ENCODE measurements at regions not wholly inside any gene's neighbourhood (a gene's known extent, or its start where the extent isn't known, plus 50 kb on each side); places are given as distances from the start of the nearest gene placed in this dataset.

GRCh38 chr16:80408014-80408413 lies 132.8 kb upstream of the DYNLRB2 start:
- DNase-seq (ENCODE audit: low read depth), result no peak
- H3K4me3 ChIP-seq (ENCODE audit: low read depth, low read length), result no peak overlapping the region
- TF ChIP-seq CTCF (conservative IDR thresholded peaks at IDR 0.05; ENCODE audit: low read depth, low read length), result no peak

- no peak overlapping the region for H3K4me3 ChIP-seq (ENCODE audit: low read depth, low read length)
- no peak for DNase-seq (ENCODE audit: low read depth)
- TF ChIP-seq CTCF (conservative IDR thresholded peaks at IDR 0.05; ENCODE audit: low read depth, low read length), result no peak
These were observed 133.4 kb upstream of the DYNLRB2 start for GRCh38 chr16:80407265-80407987.

DNA sequence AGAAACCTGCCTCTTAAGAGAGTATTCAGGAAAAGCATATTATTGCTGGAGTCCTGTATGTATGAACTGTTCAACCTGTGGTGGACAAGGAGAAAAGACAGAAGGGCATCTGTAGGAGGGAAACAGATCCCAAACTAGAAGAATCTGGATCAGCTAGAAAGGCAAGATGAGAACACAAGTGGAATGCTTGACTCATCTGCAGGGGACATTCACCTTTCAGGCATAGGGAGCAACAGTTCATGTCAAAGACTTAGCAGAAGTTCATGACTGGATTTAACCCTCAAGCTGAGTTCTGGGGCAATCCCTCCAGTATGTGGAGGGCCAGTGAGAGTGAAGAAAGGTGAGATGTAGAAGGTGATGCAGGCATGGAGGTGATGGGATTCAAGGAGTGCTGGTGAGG lies 135.9 kb upstream of the DYNLRB2 start:
- no peak for TF ChIP-seq CTCF (conservative IDR thresholded peaks at IDR 0.05; ENCODE audit: low read depth, low read length)
- no peak overlapping the region for H3K4me3 ChIP-seq (ENCODE audit: low read depth, low read length)
- DNase-seq (ENCODE audit: low read depth), result no peak

DNA sequence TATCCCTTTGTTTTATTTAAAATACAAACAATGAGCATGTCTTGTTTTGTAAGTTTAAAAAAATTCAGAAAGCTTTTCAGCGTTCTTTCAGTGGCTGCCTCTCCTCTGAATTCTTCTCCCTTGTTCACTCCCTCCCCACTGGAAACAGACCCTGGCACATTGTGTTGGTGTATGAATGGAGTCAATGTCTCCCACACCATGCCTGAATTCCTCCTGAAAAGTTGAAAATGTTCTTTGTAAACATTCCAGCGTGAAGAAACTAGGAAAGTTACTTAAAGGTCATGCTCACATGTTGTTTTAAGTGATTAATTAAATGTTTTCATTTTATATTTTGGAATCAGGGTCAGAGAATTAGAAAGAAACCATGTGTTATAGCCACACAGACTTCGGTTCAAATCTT lies 136.9 kb upstream of the DYNLRB2 start:
- DNase-seq (ENCODE audit: low read depth), result no peak
- no peak for TF ChIP-seq CTCF (conservative IDR thresholded peaks at IDR 0.05; ENCODE audit: low read depth, low read length)
- no peak overlapping the region for H3K4me3 ChIP-seq (ENCODE audit: low read depth, low read length)

DNA sequence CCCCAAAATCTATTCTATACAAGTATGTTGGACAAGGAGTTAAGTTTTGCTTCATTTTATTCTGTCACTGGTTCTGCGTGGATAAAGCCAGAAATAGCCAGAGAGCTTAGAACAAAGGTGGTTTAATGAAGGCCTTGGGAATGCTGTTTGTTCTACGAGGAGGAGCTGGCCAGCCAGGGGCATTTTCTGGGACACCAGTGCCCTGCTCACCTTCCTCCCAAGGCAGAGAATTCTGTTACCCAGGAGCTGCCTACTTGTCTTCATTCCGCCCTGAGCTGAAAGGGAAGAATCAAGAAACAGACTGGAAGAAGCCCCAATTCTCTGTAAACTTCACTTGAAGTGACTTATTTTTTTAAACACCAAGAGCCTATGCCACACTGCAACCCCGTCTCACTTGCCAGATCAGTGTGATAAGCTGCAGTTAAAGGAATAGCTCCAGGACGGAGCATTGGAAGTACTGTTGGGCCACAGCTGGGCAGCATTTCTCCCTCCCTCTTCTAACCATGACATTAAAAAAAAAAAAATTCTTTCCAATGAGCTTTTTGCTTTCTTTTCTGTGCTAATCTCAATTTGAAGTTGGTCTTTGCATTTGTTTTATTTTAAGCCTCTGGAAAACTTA lies 149.8 kb upstream of the DYNLRB2 start:
- no peak for DNase-seq (ENCODE audit: low read depth)
- no peak overlapping the region for H3K4me3 ChIP-seq (ENCODE audit: low read depth, low read length)

GRCh38 chr16:80390046-80390445 lies 150.7 kb upstream of the DYNLRB2 start:
- no peak for TF ChIP-seq CTCF (conservative IDR thresholded peaks at IDR 0.05; ENCODE audit: low read depth, low read length)
- H3K4me3 ChIP-seq (ENCODE audit: low read depth, low read length), result no peak overlapping the region
- no peak for DNase-seq (ENCODE audit: low read depth)

More for the DNA sequence above, 149.8 kb upstream of the DYNLRB2 start:
- TF ChIP-seq CTCF (conservative IDR thresholded peaks at IDR 0.05; ENCODE audit: low read depth, low read length), result no peak

DNA sequence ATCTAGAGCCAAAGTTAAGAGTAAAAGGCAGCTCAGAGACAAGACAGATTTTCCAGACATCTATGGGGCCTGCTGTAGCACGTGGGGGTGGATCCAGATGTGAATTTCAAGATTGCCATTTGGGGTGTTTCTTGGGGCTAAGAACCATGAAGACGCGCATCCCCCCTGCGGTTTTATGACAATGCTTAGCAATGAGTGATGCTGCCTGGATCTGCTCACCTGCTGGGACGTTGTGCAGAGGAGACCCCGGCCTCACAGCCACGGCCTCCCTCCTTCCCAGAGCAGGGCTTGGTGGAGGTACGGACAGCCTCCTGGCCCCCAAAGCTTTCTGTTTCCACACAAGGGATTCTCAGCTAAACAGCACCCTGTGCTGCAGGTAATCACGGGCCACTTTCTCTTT lies 151.5 kb upstream of the DYNLRB2 start:
- no peak for DNase-seq (ENCODE audit: low read depth)
- H3K4me3 ChIP-seq (ENCODE audit: low read depth, low read length), result no peak overlapping the region
- no peak for TF ChIP-seq CTCF (conservative IDR thresholded peaks at IDR 0.05; ENCODE audit: low read depth, low read length)
